Left colon (tissue), 2 donors: ENCODE measurements at regions not wholly inside any gene's neighbourhood (a gene's known extent, or its start where the extent isn't known, plus 50 kb on each side); places are given as distances from the start of the nearest gene placed in this dataset.

Source experiments
- ATAC-seq: fragments of 200-7000 bp; cut with Tn5 transposase; one replicate; pipeline ENCODE4 v1.9.1; 2020; ENCODE audit warnings: mild to moderate bottlenecking, moderate library complexity
- DNase-seq, 2 donors: peaks; one replicate each; pipeline ENCODE4 v3.0.0-alpha.2; 2020
- intact Hi-C, 2 donors: fragments of 100-400 bp; cut with DNase I in 1 of 2; cut with micrococcal nuclease in 1 of 2; formaldehyde crosslinking; loops; one replicate each; pipeline versions ENCODE4 v1.11.2 to v1.14.0; 2022; cut with DNase I, micrococcal nuclease
- donor health status: DM: no; HTN: no; CAD: no.
- donor health status: DM: yes; HTN: yes; CAD: no.

DNA sequence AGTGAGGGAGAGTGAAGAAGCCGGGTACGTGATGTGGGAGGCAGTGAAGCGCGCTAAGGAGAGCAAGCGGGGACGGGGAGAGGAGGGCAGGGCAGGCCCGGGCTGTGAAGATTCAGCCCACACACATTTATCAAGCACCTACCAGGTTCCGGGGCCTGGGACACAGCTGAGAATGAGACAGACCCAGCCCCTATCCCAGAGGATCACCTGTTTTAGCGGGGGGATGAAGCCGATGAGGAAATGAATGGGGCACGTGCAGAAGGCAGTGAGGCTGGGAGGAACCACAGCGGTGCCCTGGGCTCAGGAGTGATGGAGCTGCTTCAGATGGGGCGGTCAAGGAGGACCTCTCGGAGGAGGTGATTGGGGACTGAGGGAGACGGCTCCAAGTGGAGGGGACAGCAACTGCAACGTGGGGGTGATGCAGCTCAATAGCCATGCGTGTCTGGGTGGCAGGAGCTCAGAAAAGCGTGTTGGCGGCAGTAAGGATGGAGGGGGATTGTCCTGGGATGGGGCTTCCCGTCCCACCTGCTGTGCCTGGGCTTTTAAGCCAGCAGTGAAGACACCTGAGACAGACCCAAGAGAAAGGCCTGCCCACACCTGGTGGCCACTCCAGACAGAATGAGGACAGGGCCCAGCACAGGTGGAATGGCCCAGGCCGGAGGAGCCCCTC, 77.5 kb upstream of the UNC5A start:
- intact Hi-C loops = no loop called here
- DNase-seq (peak in 1 of 2 donors; percentile 19), ATAC-seq (no peak)

DNA sequence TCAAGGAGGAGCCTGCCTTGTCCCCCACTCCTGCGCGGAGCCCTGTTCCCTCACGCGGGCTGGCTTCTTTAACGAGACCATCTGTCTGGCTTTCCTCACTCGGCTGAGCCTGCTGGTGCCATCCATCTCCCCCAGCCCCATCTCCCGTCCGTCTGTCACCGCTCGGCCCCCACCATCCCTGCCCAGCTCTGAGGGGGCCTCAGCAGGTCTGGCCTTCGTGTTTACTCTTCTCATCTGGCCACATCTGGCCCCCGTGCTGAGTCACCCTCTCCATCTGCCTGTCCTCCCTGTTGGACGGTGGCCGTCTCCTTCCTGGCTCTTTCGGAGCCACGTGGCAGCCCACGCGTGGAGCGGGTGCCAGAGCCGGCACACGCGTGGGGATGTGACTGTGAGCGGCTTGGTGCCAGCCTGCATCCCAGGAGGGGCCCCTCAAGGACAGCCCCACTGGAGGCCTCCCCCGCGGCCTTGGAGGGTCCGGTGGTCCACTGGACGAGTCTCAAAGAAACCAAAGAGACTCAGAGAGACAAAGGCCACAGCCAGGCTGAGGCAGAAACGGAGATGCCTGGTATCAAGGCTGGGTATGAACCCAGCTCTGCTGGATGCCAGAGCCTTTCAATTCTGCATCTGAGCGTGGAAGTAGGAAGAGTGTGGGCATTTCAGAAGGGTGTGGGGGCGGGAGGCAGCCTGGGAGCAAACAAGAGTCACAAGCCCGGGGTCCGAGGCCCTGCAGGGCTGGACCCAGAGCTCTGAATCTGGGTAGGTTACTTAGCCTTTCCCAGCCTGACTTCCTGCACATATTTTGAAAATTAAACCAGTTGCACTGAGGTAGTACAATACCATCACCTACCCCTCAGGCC, 76.7 kb upstream of the UNC5A start:
- intact Hi-C loops = no loop called here
- DNase-seq = peak in 1 of 2 donors; percentile 15
- ATAC-seq = no peak

DNA sequence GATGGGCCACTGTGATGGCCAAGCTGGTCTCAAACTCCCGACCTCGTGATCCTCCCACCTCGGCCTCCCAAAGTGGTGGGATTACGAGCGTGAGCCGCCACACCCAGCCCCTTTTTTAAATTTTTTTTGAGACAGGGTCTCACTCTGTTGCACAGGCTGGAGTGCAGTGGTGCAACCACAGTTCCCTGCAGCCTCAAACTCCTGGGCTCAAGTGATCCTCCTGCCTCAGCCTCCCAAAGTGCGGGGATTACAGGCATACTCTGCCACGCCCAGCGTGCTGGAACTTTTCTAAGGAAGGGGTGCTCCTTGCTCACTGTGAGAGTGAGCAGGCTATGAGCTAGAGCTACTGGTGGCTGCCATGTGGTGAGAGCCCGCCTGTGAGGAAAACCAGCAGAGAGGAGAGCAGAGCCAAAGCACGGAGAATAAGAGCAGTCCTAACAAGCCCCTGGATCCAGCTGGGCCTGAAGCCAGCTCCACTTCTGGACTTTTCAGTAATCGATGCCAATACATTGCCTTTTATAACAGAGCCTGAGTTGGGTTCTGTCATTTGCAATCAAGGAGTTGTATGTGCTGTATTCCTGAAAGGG, 75.5 kb upstream of the UNC5A start:
- DNase-seq (no peak), ATAC-seq (no peak)
- intact Hi-C loops = no loop called here

DNA sequence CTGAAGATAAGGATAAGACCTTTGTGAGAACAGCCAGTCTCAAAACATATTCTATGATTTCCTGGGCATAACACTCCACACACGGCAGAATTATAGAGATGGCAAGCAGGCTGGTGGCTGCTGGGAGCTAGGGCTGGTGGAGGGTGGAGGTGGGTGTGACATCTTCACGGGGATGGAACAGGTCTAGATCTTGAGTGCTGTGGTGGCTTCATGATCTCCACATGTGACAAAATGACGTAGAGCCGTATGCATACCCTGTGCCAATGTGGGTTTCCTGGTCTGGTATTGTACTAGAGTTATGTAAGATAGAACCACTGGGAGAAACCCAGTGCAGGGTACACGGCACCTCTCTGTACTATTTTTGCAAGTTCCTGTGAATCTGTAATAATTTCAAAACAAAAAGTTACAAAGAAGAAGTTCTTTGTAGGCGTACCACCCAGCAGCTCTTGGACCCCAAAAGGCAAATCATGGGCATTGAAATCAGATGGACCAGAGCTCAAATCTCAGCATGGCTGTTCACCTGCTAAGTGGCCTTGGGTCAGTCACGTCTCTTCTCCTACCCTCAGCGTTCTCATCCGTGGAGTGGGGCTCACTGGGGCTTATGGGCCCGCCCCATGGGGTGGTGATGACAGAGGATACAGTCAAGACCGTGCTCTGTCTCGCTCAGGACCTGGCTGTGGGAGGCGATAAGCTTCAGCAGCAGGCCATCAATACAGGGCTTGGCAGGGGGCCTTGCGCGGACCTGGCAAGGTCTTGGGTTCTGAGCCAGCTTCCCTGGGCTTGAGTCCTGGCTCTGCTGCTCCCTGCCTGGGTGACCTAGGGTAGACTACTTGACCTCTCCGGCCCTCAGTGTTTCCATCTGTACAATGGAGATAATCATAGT, 74.7 kb upstream of the UNC5A start:
- ATAC-seq = no peak
- no peak for DNase-seq
- intact Hi-C loops = no loop called here

DNA sequence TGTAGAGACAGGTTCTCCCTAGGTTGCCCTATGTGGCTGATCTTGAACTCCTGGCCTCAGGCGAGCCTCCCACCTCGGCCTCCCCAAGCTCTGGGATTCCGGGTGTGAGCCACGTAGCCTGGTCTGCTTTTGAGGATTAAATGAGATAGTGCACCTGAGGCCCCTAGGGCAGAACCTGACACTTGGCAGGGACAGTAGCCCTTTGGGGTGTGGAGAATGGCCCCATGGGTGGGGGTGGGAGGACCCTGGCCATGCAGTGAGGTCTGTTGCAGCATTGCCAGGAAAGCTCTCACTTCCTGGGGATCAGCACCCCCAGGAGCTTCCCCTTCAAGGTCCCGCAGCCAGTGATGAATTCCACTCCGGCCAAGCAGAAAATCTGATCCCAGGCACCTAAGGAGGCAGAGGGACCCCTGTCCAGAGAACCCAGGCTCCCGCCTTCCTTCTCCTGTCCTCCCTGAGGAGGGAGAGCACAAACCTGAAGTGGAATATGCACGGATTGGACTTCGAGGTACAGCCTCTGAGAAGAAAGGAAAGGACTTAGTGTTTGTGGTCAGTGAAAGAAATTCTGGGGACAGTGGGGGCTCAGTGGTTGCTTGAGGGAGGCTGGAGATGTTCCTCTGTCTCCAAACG, 73.9 kb upstream of the UNC5A start:
- DNase-seq (no peak), ATAC-seq (no peak)
- intact Hi-C loops = no loop called here

DNA sequence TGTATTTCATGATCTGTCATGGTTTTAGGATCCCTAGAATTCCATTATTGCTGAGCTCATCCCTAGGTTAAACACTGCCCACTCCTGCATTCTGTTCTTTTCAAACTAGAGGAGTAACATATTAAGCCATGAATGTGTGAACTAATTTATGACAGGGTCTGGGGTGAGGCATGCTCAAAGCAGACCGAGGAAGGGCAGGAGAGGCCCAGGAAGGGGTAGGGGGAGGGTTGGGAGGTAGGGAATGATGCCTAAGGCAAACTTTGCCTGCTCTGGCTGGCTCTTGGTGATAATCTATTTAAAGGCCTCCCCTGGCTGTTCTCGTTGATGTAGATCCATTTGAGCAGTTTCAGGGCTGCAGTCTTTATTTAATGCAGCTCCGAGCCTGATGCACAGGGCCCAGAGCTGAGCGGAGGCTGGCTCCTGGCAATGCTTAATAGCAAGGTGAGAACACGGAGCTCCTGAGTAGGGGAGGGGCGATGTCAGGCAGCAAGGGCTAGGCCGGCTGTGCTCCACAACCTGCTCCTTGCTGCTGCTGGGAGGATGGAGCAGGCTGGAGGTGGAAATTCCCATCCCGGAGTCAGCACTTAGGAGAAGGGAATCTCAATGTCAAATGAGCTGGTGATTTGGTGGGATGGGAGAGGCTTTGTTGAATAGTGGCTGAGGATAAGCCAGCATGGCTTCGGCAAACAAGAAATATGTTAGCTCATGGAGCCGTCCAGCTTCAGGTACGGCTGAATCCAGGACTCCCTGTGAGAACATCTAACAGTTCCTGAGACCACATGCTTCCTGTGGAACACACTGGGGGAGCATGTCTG, 73.2 kb upstream of the UNC5A start:
- no peak for ATAC-seq
- intact Hi-C loops = no loop called here
- no peak for DNase-seq

DNA sequence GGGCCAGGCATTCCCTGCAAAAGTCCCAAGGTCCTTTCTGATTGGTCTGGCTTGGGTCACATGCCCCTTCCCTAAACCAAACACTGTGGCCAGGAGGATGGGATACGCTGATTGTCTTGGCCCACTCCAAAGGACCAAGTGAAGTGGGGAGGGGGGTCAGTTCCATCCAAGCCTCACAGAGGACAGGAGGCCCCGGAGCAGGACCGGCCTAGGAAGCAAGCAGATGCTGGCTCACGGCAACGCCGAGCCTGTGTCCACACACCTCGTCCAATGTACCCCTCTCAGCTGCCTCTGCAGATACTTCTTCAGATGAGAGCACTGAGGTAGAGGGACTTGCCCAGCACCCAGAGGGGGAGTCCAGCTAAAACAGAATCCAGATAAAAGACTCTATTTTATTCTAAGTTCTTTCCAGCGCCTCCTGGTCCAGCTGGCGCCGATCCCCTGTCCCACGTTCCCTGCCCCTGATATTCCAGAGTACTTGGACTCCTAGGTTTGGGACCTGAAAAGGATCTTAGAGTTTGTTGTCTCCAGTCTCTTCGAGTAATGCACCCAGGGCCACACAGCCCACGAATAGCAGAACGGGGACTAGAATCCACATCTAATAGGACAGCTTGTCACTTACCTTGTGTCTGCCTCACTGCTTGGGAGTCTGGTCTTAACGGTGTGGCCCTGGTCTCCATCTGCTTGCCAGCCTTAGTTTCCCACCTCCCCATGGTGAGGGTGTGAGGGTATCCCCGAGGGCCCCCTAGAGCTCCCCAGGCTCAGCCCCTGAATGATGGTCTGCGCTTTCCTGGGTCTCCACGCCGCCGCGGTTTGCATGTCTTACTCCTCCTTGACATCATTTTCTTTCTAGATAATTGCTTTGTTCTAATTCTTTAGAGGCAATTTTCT, 72.4 kb upstream of the UNC5A start:
- no peak for DNase-seq
- intact Hi-C loops = no loop called here
- ATAC-seq = no peak

DNA sequence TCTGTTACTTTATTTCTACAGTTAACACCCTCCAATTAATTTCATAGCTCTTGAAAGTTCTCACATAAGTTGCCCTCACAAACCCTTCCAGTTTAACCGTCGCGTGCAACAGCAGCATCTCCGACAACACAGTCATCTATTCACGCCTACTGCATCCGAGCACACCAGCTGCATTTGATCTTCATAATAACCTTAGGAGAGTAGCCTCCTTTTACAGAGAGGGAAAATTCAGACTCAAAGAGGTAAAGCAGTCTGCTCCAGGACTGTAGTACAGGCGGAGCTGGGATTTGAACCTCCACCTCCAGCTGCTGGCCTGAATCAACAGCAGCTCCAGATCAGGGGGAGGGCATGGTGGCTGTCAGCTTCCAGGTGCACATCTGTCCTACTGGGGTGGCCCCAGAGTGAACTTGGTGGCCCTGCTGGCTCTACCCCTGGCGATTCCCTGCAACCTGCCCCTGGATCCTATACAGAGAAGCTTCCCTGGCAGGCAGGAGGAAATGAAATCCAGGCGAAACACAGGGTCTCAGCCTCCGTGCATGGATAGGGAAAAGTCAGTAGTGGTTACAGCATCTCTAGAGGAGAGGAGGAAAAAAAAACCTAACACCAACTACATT, 71.6 kb upstream of the UNC5A start:
- ATAC-seq (no peak), DNase-seq (no peak)
- intact Hi-C loops = no loop called here

DNA sequence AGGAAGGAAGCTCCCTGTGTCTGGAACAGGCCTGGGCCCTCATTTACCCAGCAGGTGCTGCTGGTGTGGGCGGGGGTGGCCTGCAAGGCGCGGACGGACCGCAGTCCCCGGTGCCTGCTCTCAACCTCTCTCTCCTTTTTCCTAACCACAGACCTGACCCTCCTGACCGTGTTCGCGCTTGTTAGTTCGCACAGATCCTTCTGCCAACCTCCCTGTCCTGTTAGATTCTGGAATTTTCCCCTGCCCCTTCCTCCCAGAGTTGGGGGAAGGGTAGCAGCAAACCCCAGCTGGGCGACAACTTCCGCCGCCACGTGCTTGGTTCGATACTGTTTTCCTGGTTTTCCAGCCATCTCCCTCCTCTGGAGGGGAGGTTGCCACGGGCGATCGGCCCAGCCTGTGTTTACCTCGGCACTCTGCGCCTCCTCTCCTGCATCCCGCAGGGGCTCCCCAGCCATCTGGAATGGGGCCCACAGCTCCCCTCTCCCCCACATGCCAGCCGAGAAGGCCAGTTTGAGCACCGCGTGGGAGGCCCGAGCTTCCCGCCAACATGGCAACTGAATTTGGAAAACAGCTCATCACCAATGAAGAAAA, 70.8 kb upstream of the UNC5A start:
- intact Hi-C loops = no loop called here
- ATAC-seq (no peak), DNase-seq (no peak)

DNA sequence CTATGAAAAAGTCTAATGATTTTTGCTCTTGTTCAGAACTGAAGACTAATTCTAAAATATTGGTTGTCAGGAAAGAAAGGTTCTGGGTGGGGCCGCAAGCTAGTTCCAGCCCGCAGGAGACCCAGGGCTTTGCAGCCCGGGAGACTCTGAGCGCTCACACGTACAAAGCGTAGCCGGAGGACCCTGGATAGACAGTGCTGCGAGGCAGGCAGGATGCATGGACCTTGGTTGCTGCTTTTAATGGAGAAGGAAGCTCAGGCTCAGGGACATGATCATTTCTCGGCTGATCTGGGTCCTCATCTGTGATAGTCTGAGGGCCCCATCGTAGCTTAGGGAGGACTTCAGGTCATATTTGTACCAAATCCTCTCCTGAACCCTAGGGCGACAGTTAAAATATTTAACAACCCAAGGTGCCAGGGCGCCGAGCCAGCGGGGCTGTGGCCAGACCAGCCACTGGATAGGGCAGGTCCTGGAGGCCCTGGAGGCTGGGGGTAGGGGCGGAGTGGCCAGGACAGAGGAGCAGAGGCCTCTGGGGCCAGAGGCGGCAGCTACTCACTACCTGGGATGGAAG, 70.1 kb upstream of the UNC5A start:
- DNase-seq (no peak), ATAC-seq (no peak)
- intact Hi-C loops = no loop called here

DNA sequence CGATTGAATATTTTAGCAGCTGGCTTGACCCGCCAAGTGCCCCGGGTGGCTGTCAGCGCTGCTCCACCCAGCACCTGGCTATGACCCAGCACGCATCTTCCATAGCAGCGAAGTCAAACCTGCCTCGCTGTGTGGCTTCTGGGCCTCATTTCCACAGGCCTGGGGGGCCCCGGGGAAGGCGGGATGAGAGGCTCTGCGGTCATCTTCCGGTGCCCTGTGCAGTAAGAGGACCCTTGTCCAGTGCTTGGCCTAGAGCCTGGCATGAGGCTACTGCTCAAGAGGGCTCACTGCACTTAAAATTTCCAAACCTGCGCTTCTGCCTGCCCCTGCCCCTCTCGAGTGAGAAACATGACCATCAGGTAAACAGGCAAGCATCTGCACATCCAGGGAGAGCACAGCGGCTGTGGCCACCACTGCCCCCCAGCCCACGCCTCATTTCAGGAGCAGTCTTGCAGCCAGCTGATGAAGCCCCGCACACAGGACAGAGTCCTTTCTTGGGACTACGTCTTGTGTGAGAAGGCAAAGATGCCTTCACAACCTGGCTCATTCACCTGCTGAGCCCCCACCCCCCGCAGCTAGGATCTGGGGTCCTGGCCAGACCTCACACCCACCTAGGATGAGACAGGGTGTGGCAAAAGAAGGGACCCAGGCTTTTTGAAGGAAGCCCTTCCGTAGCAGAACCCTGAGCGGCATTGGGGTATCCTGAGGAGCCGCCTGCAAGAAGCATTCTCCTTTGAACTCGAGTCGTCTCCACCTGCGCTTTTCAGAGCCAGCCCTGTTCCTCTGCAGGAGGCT, 69.5 kb upstream of the UNC5A start:
- DNase-seq (no peak), ATAC-seq (no peak)
- intact Hi-C loops = no loop called here

DNA sequence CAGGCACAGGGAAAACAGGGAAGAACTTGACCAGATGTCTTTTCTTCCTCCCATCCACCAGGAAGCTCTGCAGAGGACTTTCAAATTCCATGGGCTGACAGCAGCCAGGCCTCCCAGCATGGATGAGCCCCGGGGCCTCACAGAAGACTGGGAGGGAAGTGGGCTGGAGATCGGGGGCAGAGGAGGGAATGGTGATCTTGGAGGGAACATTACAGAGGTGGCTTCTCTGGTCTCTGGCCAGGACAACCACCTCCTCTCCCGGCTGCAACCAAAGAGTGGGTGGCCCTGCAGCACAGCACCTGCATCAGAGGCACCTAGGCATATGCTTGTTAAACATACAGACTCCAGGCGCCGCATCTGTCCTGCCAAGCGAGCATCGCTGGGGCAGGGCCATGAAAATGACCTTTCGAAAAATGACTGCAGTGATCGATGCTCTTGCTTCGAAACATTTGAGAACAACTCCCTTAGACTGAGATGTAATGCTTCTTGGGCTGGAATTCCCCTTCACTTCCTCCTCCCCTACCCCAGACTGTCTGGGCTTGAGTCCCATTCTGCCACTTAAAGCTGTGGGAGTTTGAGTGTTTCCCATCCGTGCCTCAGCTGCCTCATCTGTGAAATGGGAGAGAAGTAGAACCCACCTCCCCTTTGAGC, 68.7 kb upstream of the UNC5A start:
- DNase-seq = no peak
- intact Hi-C loops = no loop called here
- ATAC-seq = no peak

DNA sequence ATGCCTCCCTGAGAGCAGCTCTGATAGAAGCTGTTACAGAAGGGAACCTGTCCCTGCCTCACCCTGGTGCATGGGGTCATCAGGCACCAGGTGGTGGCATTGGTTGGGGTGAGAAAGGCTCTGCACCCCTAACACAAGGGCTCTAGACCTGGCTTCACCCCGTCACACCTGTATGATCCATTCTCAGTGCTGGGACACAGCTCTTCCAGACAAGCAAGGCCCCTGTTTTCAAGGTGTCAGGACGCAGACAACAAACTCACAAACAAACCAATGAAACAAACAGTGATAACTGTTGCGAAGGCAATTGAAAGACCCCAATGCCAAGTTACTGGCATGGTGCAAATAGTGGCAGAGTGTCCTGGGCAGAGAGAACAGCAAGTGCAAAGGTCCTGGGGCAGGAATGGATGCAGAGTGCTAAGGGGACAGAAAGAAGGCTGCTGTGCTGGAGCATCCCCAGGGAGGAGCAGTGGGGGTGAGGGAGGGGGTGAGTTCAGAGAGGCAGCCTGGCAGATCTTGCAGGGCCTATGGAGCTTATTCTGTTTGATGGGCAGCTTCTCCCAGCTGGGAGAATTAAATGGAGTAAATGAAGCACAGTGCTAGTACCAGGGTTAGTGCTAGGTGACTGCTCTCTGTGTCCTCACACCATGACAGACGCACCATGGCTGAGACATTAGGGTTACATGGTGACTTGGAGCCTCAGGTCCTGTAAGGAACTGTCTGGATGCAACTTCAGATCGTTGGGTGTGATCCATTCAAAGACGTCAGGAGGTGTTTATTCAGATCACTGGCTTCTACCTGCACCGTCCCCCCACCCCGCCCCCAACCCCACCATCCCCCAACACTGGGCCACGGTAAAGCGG, 67.9 kb upstream of the UNC5A start:
- ATAC-seq = no peak
- DNase-seq = no peak
- intact Hi-C loops = no loop called here
